Aorta (tissue), 5 donors: ENCODE measurements at regions not wholly inside any gene's neighbourhood (a gene's known extent, or its start where the extent isn't known, plus 50 kb on each side); places are given as distances from the start of the nearest gene placed in this dataset.

Experiments
- ATAC-seq: fragments of 200-7000 bp; cut with Tn5 transposase; one replicate; pipeline ENCODE4 v1.9.1; 2022; ENCODE audit warnings: moderate library complexity; ENCODE audit not compliant: low FRiP score
- DNase-seq, 2 donors: peaks; one replicate each; pipeline ENCODE4 v3.0.0-alpha.2; 2020
- H3K27ac ChIP-seq, 2 donors: one replicate each; pipeline ENCODE4 v1.5.1; 2013; ENCODE audit warnings: low read length in 2 of 2, mild to moderate bottlenecking in 2 of 2, moderate library complexity in 2 of 2, control low read depth in 1 of 2, inconsistent platforms in 1 of 2, low read depth in 1 of 2
- H3K27me3 ChIP-seq, 2 donors: one replicate each; pipeline ENCODE4 v1.6.1; 2013; ENCODE audit warnings: control low read depth in 1 of 2, low read length in 1 of 2, mild to moderate bottlenecking in 1 of 2, moderate library complexity in 1 of 2; ENCODE audit not compliant: insufficient read depth in 2 of 2, control insufficient read depth in 1 of 2
- H3K36me3 ChIP-seq, 2 donors: one replicate each; pipeline ENCODE4 v1.6.1; 2013; ENCODE audit warnings: control low read depth in 1 of 2, low read length in 1 of 2, mild to moderate bottlenecking in 1 of 2; ENCODE audit not compliant: insufficient read depth in 2 of 2, control insufficient read depth in 1 of 2
- H3K4me1 ChIP-seq, 2 donors: one replicate each; pipeline ENCODE4 v1.6.1; 2013; ENCODE audit warnings: low read length in 2 of 2, control low read depth in 1 of 2, mild to moderate bottlenecking in 1 of 2, moderate library complexity in 1 of 2; ENCODE audit not compliant: insufficient read depth in 2 of 2, control insufficient read depth in 1 of 2
- H3K4me3 ChIP-seq, 2 donors: one replicate each; pipeline ENCODE4 v1.5.1; 2013; ENCODE audit warnings: low read length in 2 of 2, control low read depth in 1 of 2, mild to moderate bottlenecking in 1 of 2
- H3K9me3 ChIP-seq: one replicate; pipeline ENCODE4 v1.6.1; 2013; ENCODE audit warnings: mild to moderate bottlenecking, low read length; ENCODE audit not compliant: control insufficient read depth
- WGBS, 2 donors: extraction: QIAGEN DNeasy Blood & Tissue Kit; methylation state at CpG; one replicate each; pipeline ENCODE4 v1.1.7; 2013; 5-methylcytosine and 5-hydroxymethylcytosine counted together
- intact Hi-C, 2 donors: fragments of 100-400 bp; cut with DNase I; formaldehyde crosslinking; loops; one replicate each; pipeline versions ENCODE4 v1.14.2 to v1.15.0; 2022
- donor health status: healthy with polysubstance abuse.
- donor health status: Bipolar disorder and iron deficiency.
- donor health status: DM: no; HTN: no; CAD: no.
- donor health status: DM: no; HTN: no; CAD: no.
- donor health status: DM: yes; HTN: yes; CAD: no.

DNA sequence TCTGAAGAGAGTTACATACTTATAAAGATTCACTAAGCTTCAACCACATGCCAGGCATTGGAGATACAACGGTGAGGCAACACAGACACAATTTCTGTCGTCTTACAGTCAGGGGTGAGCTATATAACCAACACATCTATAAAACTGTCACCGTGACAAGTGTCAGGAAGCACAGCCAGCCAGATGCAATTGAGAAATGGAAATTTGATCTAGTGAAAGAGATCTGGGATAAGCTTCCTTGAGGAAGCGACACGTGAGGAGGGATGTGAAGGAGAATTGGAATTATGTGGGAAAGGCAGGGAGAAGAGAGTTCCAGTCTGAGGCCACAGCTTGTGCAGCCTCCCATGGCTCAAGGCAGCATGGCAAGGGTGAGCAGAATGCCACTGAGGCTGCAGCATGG is 50.9 kb upstream of the ZNF354B start:
- intact Hi-C loops: no loop called here
- WGBS, 2 donors: 64 to 67% methylated on average over 5 of the region's 5 CpGs
- DNase-seq (no peak), ATAC-seq (no peak)
- Histone ChIP-seq H3K4me3 (no peak overlapping the region), H3K27me3 (peaks cover 0 to 1% of the 10 kb centered on the region in 2 donors), H3K36me3 (no peaks in the 10 kb centered on the region), H3K4me1 (no peaks in the 10 kb centered on the region), H3K9me3 (peaks cover 3% of the 10 kb centered on the region), H3K27ac (no peak overlapping the region)

DNA sequence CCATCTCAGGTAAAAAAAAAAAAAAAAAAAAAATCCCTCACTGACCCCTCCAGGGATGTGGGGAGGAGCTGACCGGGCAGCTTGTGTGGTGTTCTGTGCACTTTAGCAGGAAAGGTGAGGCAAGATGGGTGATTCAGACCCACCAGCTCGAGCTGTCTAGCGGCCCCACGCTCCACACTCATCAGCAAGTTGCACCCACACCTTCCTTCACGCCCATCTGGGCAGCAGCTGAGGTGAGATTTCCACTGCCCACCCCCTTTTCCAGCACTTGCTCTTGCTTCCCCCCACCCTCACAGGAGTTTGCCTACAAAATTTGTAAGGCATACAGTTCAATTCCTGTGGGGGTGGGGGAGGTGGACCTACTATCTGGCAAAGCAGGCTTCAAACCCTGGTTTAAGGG is 58.7 kb upstream of the ZNF354B start:
- Histone ChIP-seq H3K27me3 (no peaks in the 10 kb centered on the region), H3K36me3 (no peaks in the 10 kb centered on the region), H3K27ac (no peak overlapping the region), H3K4me1 (no peaks in the 10 kb centered on the region), H3K4me3 (no peak overlapping the region), H3K9me3 (peaks cover 1% of the 10 kb centered on the region)
- 75 to 81% methylated on average over 5 of the region's 5 CpGs for WGBS, 2 donors
- intact Hi-C loops: no loop called here
- DNase-seq: no peak
- peak; percentile 36 for ATAC-seq

DNA sequence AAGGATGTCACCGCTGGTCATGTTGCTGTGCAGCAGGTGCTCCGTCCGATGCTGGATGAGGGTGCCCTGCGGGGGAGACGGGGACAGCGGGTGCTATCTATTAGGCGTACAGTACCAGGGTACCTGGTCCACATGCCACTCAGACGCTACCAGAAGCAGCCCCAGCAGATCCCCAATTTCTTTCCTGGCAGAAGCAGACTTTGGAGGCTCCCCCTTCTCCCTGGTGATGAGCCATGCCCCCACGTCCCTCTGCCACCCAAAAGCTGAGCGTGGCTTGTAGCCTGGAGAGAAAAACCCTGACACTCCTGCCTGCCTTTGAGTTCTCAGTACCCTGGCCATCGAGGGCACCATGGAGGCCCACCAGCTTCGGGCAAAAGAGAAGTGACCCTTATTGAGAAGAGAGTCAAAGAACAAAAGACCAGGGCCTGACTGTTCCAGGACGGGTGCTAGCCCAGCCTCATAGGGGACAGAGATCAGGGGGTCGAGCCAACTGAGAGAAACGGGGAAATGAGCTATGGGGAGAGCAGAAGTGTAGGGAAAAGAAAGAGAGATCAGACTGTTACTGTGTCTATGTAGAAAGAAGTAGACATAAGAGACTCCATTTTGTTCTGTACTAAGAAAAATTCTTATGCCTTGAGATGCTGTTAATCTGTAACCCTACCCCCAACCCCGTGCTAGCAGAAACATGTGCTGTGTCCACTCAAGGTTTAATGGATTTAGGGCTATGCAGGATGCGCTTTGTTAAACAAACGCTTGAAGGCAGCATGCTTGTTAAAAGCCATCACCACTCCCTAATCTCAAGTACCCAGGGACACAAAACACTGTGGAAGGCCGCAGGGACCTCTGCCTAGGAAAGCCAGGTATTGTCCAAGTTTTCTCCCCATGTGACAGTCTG is 62.0 kb upstream of the ZNF354B start:
- H3K27ac ChIP-seq: no peak overlapping the region
- intact Hi-C loops: no loop called here
- no peak for DNase-seq
- H3K4me3 ChIP-seq: no peak overlapping the region
- H3K36me3 ChIP-seq: no peaks in the 10 kb centered on the region
- no peaks in the 10 kb centered on the region for H3K4me1 ChIP-seq
- H3K27me3 ChIP-seq: no peaks in the 10 kb centered on the region
- 83 to 85% methylated on average over 19 of the region's 19 CpGs for WGBS, 2 donors
- ATAC-seq: no peak
- no peaks in the 10 kb centered on the region for H3K9me3 ChIP-seq

DNA sequence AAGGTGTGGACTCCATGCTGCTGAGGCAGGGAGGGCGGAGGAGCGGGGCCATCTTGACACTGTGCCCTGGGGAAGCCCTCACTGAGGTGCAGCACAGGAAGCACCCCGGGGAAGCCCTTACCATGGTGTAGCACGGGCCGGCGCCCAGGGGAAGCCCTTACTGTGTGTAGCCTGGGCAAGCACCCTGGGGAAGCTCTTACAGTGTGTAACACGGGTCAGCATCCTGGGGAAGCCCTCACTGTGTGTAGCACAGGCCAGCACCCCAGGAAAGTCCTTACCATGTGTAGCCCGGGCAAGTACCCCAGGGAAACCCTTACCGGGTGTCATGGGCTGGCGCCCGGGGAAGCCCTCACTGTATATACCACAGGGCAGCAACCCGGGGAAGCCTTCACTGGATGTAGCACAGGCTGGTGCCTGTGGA is 62.6 kb upstream of the ZNF354B start:
- Histone ChIP-seq H3K4me1 (no peaks in the 10 kb centered on the region), H3K9me3 (no peaks in the 10 kb centered on the region), H3K27ac (no peak overlapping the region), H3K27me3 (no peaks in the 10 kb centered on the region), H3K4me3 (no peak overlapping the region), H3K36me3 (no peaks in the 10 kb centered on the region)
- 81 to 87% methylated on average over 12 of the region's 12 CpGs for WGBS, 2 donors
- intact Hi-C loops: no loop called here
- peak; percentile 33 for ATAC-seq
- DNase-seq: no peak

DNA sequence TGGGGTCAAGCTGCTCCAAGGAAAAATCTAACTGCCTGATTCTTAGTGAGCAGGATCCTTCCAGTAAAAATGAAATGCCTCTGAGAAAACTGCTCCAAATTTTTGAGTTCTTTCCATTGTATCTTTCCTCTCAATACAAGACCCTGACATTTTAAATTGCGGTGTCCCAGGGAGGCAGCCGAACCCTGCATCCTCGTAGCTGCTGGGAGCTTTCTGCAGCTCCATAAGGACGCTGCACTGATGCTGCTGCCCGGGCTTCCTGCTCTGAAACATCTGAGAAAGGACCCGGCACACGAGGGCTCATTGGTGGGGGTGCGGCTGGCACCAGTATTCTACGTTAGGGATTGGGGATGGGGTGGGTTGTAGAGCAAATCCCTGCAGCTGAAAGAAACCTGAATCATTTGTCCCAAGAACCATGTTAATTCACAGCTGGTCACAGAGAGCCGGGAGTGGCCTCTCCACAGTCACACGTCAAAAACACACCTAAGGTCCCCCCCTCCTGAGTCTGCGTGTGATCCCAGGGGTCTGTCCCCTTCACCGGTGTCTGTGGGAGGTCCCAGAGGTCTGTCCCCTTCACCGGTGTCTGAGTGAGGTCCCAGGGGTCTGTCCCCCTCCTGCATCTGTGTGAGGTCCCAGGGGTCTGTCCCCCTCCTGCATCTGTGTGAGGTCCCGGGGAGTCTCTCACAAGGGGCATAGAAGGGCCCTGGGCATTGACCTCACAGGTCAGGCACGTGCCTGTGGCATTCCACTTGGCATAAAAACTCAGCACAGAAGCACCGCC is 63.4 kb upstream of the ZNF354B start:
- Histone ChIP-seq H3K27ac (no peak overlapping the region), H3K4me1 (no peaks in the 10 kb centered on the region), H3K9me3 (no peaks in the 10 kb centered on the region), H3K4me3 (no peak overlapping the region), H3K27me3 (no peaks in the 10 kb centered on the region), H3K36me3 (no peaks in the 10 kb centered on the region)
- ATAC-seq: no peak
- WGBS, 2 donors: 74% methylated on average over 17 of the region's 17 CpGs
- intact Hi-C loops: no loop called here
- DNase-seq: peak in 1 of 2 donors; percentile 34

DNA sequence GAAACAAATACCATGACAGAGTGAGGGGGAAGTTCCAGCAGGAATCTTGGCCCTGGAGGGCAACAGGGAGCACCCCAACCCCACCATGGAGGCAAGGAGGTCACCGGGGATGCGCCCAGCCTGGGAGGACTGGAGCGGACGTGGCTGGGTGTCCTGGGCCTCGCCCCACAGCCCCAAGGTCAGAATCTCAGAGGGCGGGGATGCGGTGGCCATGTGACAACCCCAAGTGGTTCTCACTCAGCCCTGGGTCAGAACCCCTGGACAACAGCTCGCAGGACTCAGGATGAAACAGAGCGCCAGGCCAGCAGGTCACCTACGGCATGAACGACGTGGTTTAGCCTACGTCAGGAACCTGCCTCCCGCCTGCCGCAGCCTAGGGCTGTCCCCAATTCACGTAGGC is 64.0 kb upstream of the ZNF354A start:
- Histone ChIP-seq H3K4me1 (no peaks in the 10 kb centered on the region), H3K4me3 (no peak overlapping the region), H3K27ac (no peak overlapping the region), H3K36me3 (no peaks in the 10 kb centered on the region), H3K27me3 (no peaks in the 10 kb centered on the region), H3K9me3 (no peaks in the 10 kb centered on the region)
- WGBS, 2 donors: 91 to 95% methylated on average over 16 of the region's 16 CpGs
- no peak for ATAC-seq
- peak in 1 of 2 donors; percentile 42 for DNase-seq
- intact Hi-C loops: no loop called here

DNA sequence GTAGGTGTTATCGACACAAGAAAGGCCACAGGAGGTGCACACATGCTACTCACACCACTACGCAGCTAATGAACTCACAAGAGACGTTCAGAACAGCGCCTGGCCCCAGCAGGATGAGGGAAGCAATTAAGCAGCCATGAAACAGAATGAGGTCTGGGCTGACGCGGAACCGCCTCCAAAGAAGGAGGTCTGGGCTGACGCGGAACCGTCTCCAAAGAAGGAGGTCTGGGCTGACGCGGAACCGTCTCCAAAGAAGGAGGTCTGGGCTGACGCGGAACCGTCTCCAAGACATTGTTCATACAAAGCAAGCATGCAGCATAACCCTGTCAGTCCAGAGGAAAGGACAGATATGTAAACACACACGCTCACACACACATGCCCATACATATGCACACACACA is 63.2 kb upstream of the ZNF354A start:
- intact Hi-C loops: no loop called here
- no peak overlapping the region for H3K27ac ChIP-seq
- peak in 1 of 2 donors; percentile 39 for DNase-seq

DNA sequence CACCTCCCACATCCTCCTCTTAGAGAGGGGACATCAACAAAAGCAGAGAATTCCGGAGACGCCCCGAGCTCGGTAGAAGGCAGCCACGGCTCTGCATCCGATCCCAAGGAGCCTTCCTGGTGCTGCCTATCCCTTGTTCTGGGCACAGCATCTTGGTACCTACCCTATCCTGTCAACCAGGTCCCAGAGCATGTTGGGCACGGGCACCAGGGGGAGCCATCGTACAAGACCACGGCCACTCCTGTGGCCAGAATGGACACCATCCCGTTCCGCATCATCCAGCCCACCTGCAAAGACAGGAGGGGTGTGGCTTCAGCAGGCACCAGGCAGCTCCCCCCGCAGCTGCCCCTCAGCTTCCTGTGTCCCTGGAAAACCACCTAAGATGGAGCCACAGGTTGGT is 62.7 kb upstream of the ZNF354A start:
- Histone ChIP-seq H3K27ac (no peak overlapping the region), H3K9me3 (no peaks in the 10 kb centered on the region), H3K36me3 (no peaks in the 10 kb centered on the region), H3K27me3 (no peaks in the 10 kb centered on the region), H3K4me3 (no peak overlapping the region), H3K4me1 (no peaks in the 10 kb centered on the region)
- intact Hi-C loops: no loop called here
- no peak for ATAC-seq
- WGBS, 2 donors: 73 to 74% methylated on average over 12 of the region's 12 CpGs
- DNase-seq: peak in 1 of 2 donors; percentile 74

More for the DNA sequence above, 63.2 kb upstream of the ZNF354A start:
- Histone ChIP-seq H3K9me3 (no peaks in the 10 kb centered on the region), H3K4me1 (no peaks in the 10 kb centered on the region), H3K4me3 (no peak overlapping the region), H3K27me3 (no peaks in the 10 kb centered on the region), H3K36me3 (no peaks in the 10 kb centered on the region)
- ATAC-seq: no peak
- WGBS, 2 donors: 93% methylated on average over 17 of the region's 17 CpGs
